Astrocyte of the spinal cord (primary cell): ENCODE measurements at regions not wholly inside any gene's neighbourhood (a gene's known extent, or its start where the extent isn't known, plus 50 kb on each side); places are given as distances from the start of the nearest gene placed in this dataset.

Source experiments
- DNase-seq: peaks from one replicate; pipeline ENCODE4 v3.0.0; 2011; ENCODE audit warnings: low read depth, low spot score
- H3K4me3 ChIP-seq: 2 replicates; pipeline ENCODE4 v1.5.1; 2011; ENCODE audit warnings: low read depth, mild to moderate bottlenecking, low read length, moderate library complexity
- CTCF ChIP-seq: IDR thresholded peaks from 2 replicates; pipeline ENCODE4 v1.5.1; 2012; ENCODE audit warnings: low read depth, mild to moderate bottlenecking, low read length, inconsistent platforms
- in situ Hi-C: cut with HindIII; loops from 2 replicates; pipeline ENCODE4 v1.10.0; 2017; ENCODE audit warnings: low sequenced_read_pairs

- no peak overlapping the region for H3K4me3 ChIP-seq
- no peak for TF ChIP-seq CTCF
- DNase-seq: no peak
- in situ Hi-C loops: no loop called here
These were observed 163.9 kb downstream of the ZNF608 start for GRCh38 chr5:124582561-124582840.

GRCh38 chr5:124581738-124582560, 164.5 kb downstream of the ZNF608 start:
- H3K4me3 ChIP-seq: no peak overlapping the region
- no peak for TF ChIP-seq CTCF
- DNase-seq: no peak
- in situ Hi-C loops: no loop called here

- H3K4me3 ChIP-seq: no peak overlapping the region
- no peak for TF ChIP-seq CTCF
- in situ Hi-C loops: no loop called here
- DNase-seq: no peak
These were observed 165.3 kb downstream of the ZNF608 start for GRCh38 chr5:124580925-124581737.

- H3K4me3 ChIP-seq: no peak overlapping the region
- DNase-seq: no peak
- in situ Hi-C loops: no loop called here
- no peak for TF ChIP-seq CTCF
These were observed 165.9 kb downstream of the ZNF608 start for GRCh38 chr5:124580512-124580911.

- no peak for DNase-seq
- no peak for TF ChIP-seq CTCF
- no peak overlapping the region for H3K4me3 ChIP-seq
- in situ Hi-C loops: no loop called here
These were observed 169.5 kb downstream of the ZNF608 start for GRCh38 chr5:124576848-124577409.

GRCh38 chr5:124575725-124576124, 170.7 kb downstream of the ZNF608 start:
- in situ Hi-C loops: no loop called here
- H3K4me3 ChIP-seq: no peak overlapping the region
- no peak for DNase-seq
- no peak for TF ChIP-seq CTCF
